Parathyroid adenoma (tissue), 2 donors: ENCODE measurements at regions not wholly inside any gene's neighbourhood (a gene's known extent, or its start where the extent isn't known, plus 50 kb on each side); places are given as distances from the start of the nearest gene placed in this dataset.

Source experiments
- H2AFZ ChIP-seq: fragments of 300-600 bp; sonication (generic); one replicate; pipeline ENCODE4 v1.7.0; 2017; ENCODE audit warnings: antibody characterized with exemption, mild to moderate bottlenecking
- H3K27ac ChIP-seq: fragments of 300-600 bp; sonication (generic); one replicate; pipeline ENCODE4 v1.7.0; 2017
- H3K27me3 ChIP-seq: fragments of 300-600 bp; sonication (generic); one replicate; pipeline ENCODE4 v1.7.0; 2017; ENCODE audit warnings: low read length; ENCODE audit not compliant: control insufficient read depth, insufficient read depth
- H3K36me3 ChIP-seq: fragments of 300-600 bp; sonication (generic); one replicate; pipeline ENCODE4 v1.7.0; 2017; ENCODE audit warnings: low read length; ENCODE audit not compliant: control insufficient read depth, insufficient read depth
- H3K4me1 ChIP-seq: fragments of 300-600 bp; sonication (generic); one replicate; pipeline ENCODE4 v1.7.0; 2017; ENCODE audit warnings: control low read depth
- H3K4me2 ChIP-seq: fragments of 300-600 bp; sonication (generic); one replicate; pipeline ENCODE4 v1.7.0; 2017; ENCODE audit warnings: low read length
- H3K4me3 ChIP-seq: fragments of 300-600 bp; sonication (generic); one replicate; pipeline ENCODE4 v1.7.0; 2017; ENCODE audit warnings: low read depth, low read length
- H3K79me2 ChIP-seq: fragments of 300-600 bp; sonication (generic); one replicate; pipeline ENCODE4 v1.7.0; 2017; ENCODE audit warnings: control low read depth
- H3K9ac ChIP-seq: fragments of 300-600 bp; sonication (generic); one replicate; pipeline ENCODE4 v1.7.0; 2017; ENCODE audit warnings: mild to moderate bottlenecking
- H3K9me3 ChIP-seq: fragments of 300-600 bp; sonication (generic); one replicate; pipeline ENCODE4 v1.7.0; 2017; ENCODE audit warnings: low read length; ENCODE audit not compliant: control insufficient read depth
- CTCF ChIP-seq: fragments of 300-600 bp; sonication (generic); IDR thresholded peaks from one replicate; pipeline ENCODE4 v1.7.0; 2017; ENCODE audit warnings: antibody characterized with exemption, mild to moderate bottlenecking
- donor health status: primary hyperparathyroidism.

- H3K79me2 ChIP-seq, result no peaks in the 10 kb centered on the region
- TF ChIP-seq CTCF, result no peak
- H3K4me1 ChIP-seq, result no peaks in the 10 kb centered on the region
- no peaks in the 10 kb centered on the region for H3K36me3 ChIP-seq
- no peaks in the 10 kb centered on the region for H3K27me3 ChIP-seq
- H3K27ac ChIP-seq, result no peak overlapping the region
- H3K9ac ChIP-seq, result no peak overlapping the region
- H3K9me3 ChIP-seq, result no peaks in the 10 kb centered on the region
- H2AFZ ChIP-seq, result no peak overlapping the region
- H3K4me2 ChIP-seq, result no peak overlapping the region
- no peak overlapping the region for H3K4me3 ChIP-seq
These were observed 1495.9 kb downstream of the BRD1 start for GRCh38 chr22:48331691-48332220.

GRCh38 chr22:48331266-48331665 is 1496.4 kb downstream of the BRD1 start:
- no peak overlapping the region for H3K4me2 ChIP-seq
- H3K36me3 ChIP-seq, result no peaks in the 10 kb centered on the region
- no peak overlapping the region for H3K27ac ChIP-seq
- no peak for TF ChIP-seq CTCF
- no peak overlapping the region for H3K4me3 ChIP-seq
- H3K9me3 ChIP-seq, result no peaks in the 10 kb centered on the region
- H3K27me3 ChIP-seq, result no peaks in the 10 kb centered on the region
- no peak overlapping the region for H2AFZ ChIP-seq
- H3K4me1 ChIP-seq, result no peaks in the 10 kb centered on the region
- H3K9ac ChIP-seq, result no peak overlapping the region
- H3K79me2 ChIP-seq, result no peaks in the 10 kb centered on the region

GRCh38 chr22:48327721-48328120 is 1500.0 kb downstream of the BRD1 start:
- Histone ChIP-seq H3K27me3 (no peaks in the 10 kb centered on the region), H3K27ac (no peak overlapping the region), H3K4me2 (no peak overlapping the region), H2AFZ (no peak overlapping the region), H3K36me3 (no peaks in the 10 kb centered on the region), H3K79me2 (no peaks in the 10 kb centered on the region), H3K4me1 (no peaks in the 10 kb centered on the region), H3K9me3 (no peaks in the 10 kb centered on the region), H3K4me3 (no peak overlapping the region), H3K9ac (no peak overlapping the region)
- no peak for TF ChIP-seq CTCF

GRCh38 chr22:48323746-48324145 is 1503.9 kb downstream of the BRD1 start:
- Histone ChIP-seq H3K4me3 (no peak overlapping the region), H2AFZ (no peak overlapping the region), H3K4me2 (no peak overlapping the region), H3K79me2 (no peaks in the 10 kb centered on the region), H3K4me1 (no peaks in the 10 kb centered on the region), H3K9me3 (no peaks in the 10 kb centered on the region), H3K36me3 (no peaks in the 10 kb centered on the region), H3K27ac (no peak overlapping the region), H3K9ac (no peak overlapping the region), H3K27me3 (no peaks in the 10 kb centered on the region)
- TF ChIP-seq CTCF, result no peak

GRCh38 chr22:48322907-48323306 is 1504.8 kb downstream of the BRD1 start:
- H2AFZ ChIP-seq, result no peak overlapping the region
- H3K27ac ChIP-seq, result no peak overlapping the region
- H3K4me2 ChIP-seq, result no peak overlapping the region
- no peak for TF ChIP-seq CTCF
- no peak overlapping the region for H3K9ac ChIP-seq
- no peaks in the 10 kb centered on the region for H3K36me3 ChIP-seq
- no peak overlapping the region for H3K4me3 ChIP-seq
- no peaks in the 10 kb centered on the region for H3K79me2 ChIP-seq
- H3K4me1 ChIP-seq, result no peaks in the 10 kb centered on the region
- no peaks in the 10 kb centered on the region for H3K9me3 ChIP-seq
- H3K27me3 ChIP-seq, result no peaks in the 10 kb centered on the region
